NCI-H82 treated with DMSO at 0.1 percent for 48 hours (cell line): ENCODE measurements at regions not wholly inside any gene's neighbourhood (a gene's known extent, or its start where the extent isn't known, plus 50 kb on each side); places are given as distances from the start of the nearest gene placed in this dataset.
"Not testable (repeated sequence)": the region's sequence is repeated elsewhere in the genome, so short reads cannot be mapped to it uniquely, and the experiment has no call there.

ENCODE experiments used
- DNase-seq: peaks from one replicate; lab custom pipeline; 2025; ENCODE audit not compliant: unreplicated experiment; lab: John Stamatoyannopoulos, UW

- DNase-seq, result no peak
These were observed 151.0 kb upstream of the CDH11 start for GRCh38 chr16:65272699-65273414.

GRCh38 chr16:65271996-65272395, 150.1 kb upstream of the CDH11 start:
- DNase-seq, result no peak

- DNase-seq, result no peak
These were observed 146.5 kb upstream of the CDH11 start for GRCh38 chr16:65268331-65268730.

- no peak for DNase-seq
These were observed 142.0 kb upstream of the CDH11 start for GRCh38 chr16:65263896-65264295.

GRCh38 chr16:65260746-65261145, 138.9 kb upstream of the CDH11 start:
- DNase-seq, result no peak

- no peak for DNase-seq
These were observed 132.3 kb upstream of the CDH11 start for GRCh38 chr16:65254144-65254543.

- no peak for DNase-seq
These were observed 127.9 kb upstream of the CDH11 start for GRCh38 chr16:65249768-65250167.

GRCh38 chr16:65244787-65245186, 122.9 kb upstream of the CDH11 start:
- peak; percentile 71 for DNase-seq

- DNase-seq, result no peak
These were observed 113.7 kb upstream of the CDH11 start for GRCh38 chr16:65235339-65236177.

- not testable (repeated sequence) for DNase-seq
These were observed 113.0 kb upstream of the CDH11 start for GRCh38 chr16:65234721-65235320.

GRCh38 chr16:65229191-65229662, 107.4 kb upstream of the CDH11 start:
- DNase-seq, result no peak

GRCh38 chr16:65227150-65227835, 105.4 kb upstream of the CDH11 start:
- no peak for DNase-seq

GRCh38 chr16:65226077-65226476, 104.2 kb upstream of the CDH11 start:
- no peak for DNase-seq

GRCh38 chr16:65225488-65225887, 103.6 kb upstream of the CDH11 start:
- DNase-seq, result no peak

- no peak for DNase-seq
These were observed 103.1 kb upstream of the CDH11 start for GRCh38 chr16:65224994-65225393.

- no peak for DNase-seq
These were observed 102.6 kb upstream of the CDH11 start for GRCh38 chr16:65224471-65224870.

GRCh38 chr16:65223335-65223734, 101.5 kb upstream of the CDH11 start:
- DNase-seq, result no peak

GRCh38 chr16:65222536-65222935, 100.7 kb upstream of the CDH11 start:
- no peak for DNase-seq

- no peak for DNase-seq
These were observed 100.2 kb upstream of the CDH11 start for GRCh38 chr16:65222049-65222448.

- DNase-seq, result no peak
These were observed 97.9 kb upstream of the CDH11 start for GRCh38 chr16:65219786-65220185.

- no peak for DNase-seq
These were observed 96.5 kb upstream of the CDH11 start for GRCh38 chr16:65218348-65218747.
